H1 (cell line): ENCODE measurements at regions not wholly inside any gene's neighbourhood (a gene's known extent, or its start where the extent isn't known, plus 50 kb on each side); places are given as distances from the start of the nearest gene placed in this dataset.

Experiments
- CTCF ChIA-PET: fragments of 300-600 bp; sonication (Branson Sonifier 250); formaldehyde crosslinking; loops from one replicate; lab custom pipeline; 2021; ENCODE audit not compliant: partially characterized antibody; lab: Charles Lee
- POLR2A ChIA-PET: fragments of 300-600 bp; sonication (Branson Sonifier 250); formaldehyde crosslinking; loops from one replicate; lab custom pipeline; 2021; ENCODE audit warnings: inconsistent platforms; ENCODE audit not compliant: partially characterized antibody; lab: Charles Lee
- DNase-seq, 2 experiments: peaks; one replicate each; pipeline versions ENCODE4 v3.0.0 to v3.0.0-alpha.2; 2010 to 2022; ENCODE audit warnings: low spot score in 2 of 2, low read depth in 1 of 2, mixed read lengths in 1 of 2
- FAIRE-seq: peaks from 2 replicates; lab custom pipeline; 2011; peaks lifted over from hg19 to GRCh38; lab: Jason Lieb, UNC
- H2AFZ ChIP-seq: 2 replicates; pipeline ENCODE4 v1.8.1; 2012; ENCODE audit warnings: low read length, inconsistent platforms
- H2AK5ac ChIP-seq: 2 replicates; pipeline ENCODE4 v1.6.1; 2013; ENCODE audit warnings: low read depth, low read length
- H2BK120ac ChIP-seq: replicated peaks from 2 replicates; pipeline ENCODE3; 2013; ENCODE audit warnings: low read depth, low read length, inconsistent platforms
- H2BK12ac ChIP-seq: 2 replicates; pipeline ENCODE4 v1.6.1; 2013; ENCODE audit warnings: low read depth, low read length
- H2BK15ac ChIP-seq: 2 replicates; pipeline ENCODE4 v1.6.1; 2013; ENCODE audit warnings: low read length
- H2BK20ac ChIP-seq: 2 replicates; pipeline ENCODE4 v1.6.1; 2013; ENCODE audit warnings: low read length
- H2BK5ac ChIP-seq: 2 replicates; pipeline ENCODE4 v1.6.1; 2013; ENCODE audit warnings: low read depth, low read length
- H3K14ac ChIP-seq: 2 replicates; pipeline ENCODE4 v1.6.1; 2013; ENCODE audit warnings: inconsistent platforms; ENCODE audit not compliant: insufficient read length
- H3K18ac ChIP-seq: 2 replicates; pipeline ENCODE4 v1.6.1; 2013; ENCODE audit warnings: low read length; ENCODE audit errors: extremely low read depth
- H3K23ac ChIP-seq: 2 replicates; pipeline ENCODE4 v1.6.1; 2013; ENCODE audit warnings: inconsistent platforms; ENCODE audit not compliant: insufficient read length
- H3K23me2 ChIP-seq: 2 replicates; pipeline ENCODE4 v1.6.1; 2013; ENCODE audit warnings: low read depth, low read length
- H3K27ac ChIP-seq: 2 replicates; pipeline ENCODE4 v1.6.1; 2011; ENCODE audit warnings: low read depth, low read length, inconsistent platforms
- H3K27me3 ChIP-seq, 4 experiments: replicated peaks in 1 of 4; 1 replicate in 1 of 4; 2 replicates in 3 of 4; pipeline versions ENCODE4 v1.6.1 to v1.8.1; 2011 to 2013; ENCODE audit warnings: low read length in 3 of 4, mild to moderate bottlenecking in 3 of 4, inconsistent platforms in 2 of 4, mixed read lengths in 2 of 4, moderate library complexity in 1 of 4; ENCODE audit not compliant: control insufficient read depth in 3 of 4, insufficient read depth in 3 of 4; ENCODE audit errors: extremely low read depth in 1 of 4
- H3K36me3 ChIP-seq, 4 experiments: 2 replicates each; pipeline versions ENCODE4 v1.6.1 to v1.8.1; 2011 to 2013; ENCODE audit warnings: mild to moderate bottlenecking in 4 of 4, low read length in 3 of 4, moderate library complexity in 2 of 4, control low read depth in 1 of 4, inconsistent platforms in 1 of 4; ENCODE audit not compliant: insufficient read depth in 4 of 4, control insufficient read depth in 2 of 4
- H3K4ac ChIP-seq: replicated peaks from 2 replicates; pipeline ENCODE3; 2013; ENCODE audit warnings: low read length, low read depth, mixed read lengths, inconsistent platforms; ENCODE audit not compliant: insufficient read length
- H3K4me1 ChIP-seq, 4 experiments: replicated peaks in 1 of 4; 1 replicate in 1 of 4; 2 replicates in 3 of 4; pipeline versions ENCODE4 v1.6.1 to v1.8.1; 2011 to 2013; ENCODE audit warnings: low read length in 3 of 4, inconsistent platforms in 2 of 4, mixed read lengths in 1 of 4; ENCODE audit not compliant: insufficient read depth in 4 of 4, control insufficient read depth in 3 of 4
- H3K4me2 ChIP-seq, 2 experiments: 2 replicates each; pipeline versions ENCODE4 v1.6.1 to v1.8.1; 2011 to 2013; ENCODE audit warnings: low read depth in 2 of 2, low read length in 2 of 2, control low read depth in 1 of 2, inconsistent platforms in 1 of 2, mild to moderate bottlenecking in 1 of 2; ENCODE audit not compliant: insufficient read depth in 1 of 2
- H3K4me3 ChIP-seq, 4 experiments: fragments of 200-600, 300-600 bp in 1 of 4; sonication (generic), shearing (Covaris generic), sonication (Bioruptor Twin) in 1 of 4; 2 replicates each; pipeline versions ENCODE4 v1.5.1 to v1.8.1; 2011 to 2016; ENCODE audit warnings: low read length in 4 of 4, low read depth in 3 of 4, control low read depth in 2 of 4, inconsistent platforms in 2 of 4, mild to moderate bottlenecking in 2 of 4, mixed read lengths in 1 of 4, moderate library complexity in 1 of 4; ENCODE audit not compliant: insufficient read depth in 2 of 4; ENCODE audit errors: extremely low read depth in 1 of 4
- H3K56ac ChIP-seq: replicated peaks from 2 replicates; pipeline ENCODE3; 2013; ENCODE audit warnings: low read depth, mild to moderate bottlenecking, mixed read lengths, low read length, inconsistent platforms; ENCODE audit not compliant: insufficient read length
- H3K79me1 ChIP-seq: 2 replicates; pipeline ENCODE4 v1.6.1; 2013; ENCODE audit warnings: low read depth, low read length, control low read depth
- H3K79me2 ChIP-seq, 2 experiments: 2 replicates each; pipeline versions ENCODE4 v1.6.1 to v1.8.1; 2012 to 2013; ENCODE audit warnings: low read length in 2 of 2, mild to moderate bottlenecking in 2 of 2, inconsistent platforms in 1 of 2; ENCODE audit not compliant: insufficient read depth in 2 of 2, control insufficient read depth in 1 of 2
- H3K9ac ChIP-seq, 4 experiments: replicated peaks in 1 of 4; 1 replicate in 1 of 4; 2 replicates in 3 of 4; pipeline versions ENCODE4 v1.6.1 to v1.8.1; 2011 to 2013; ENCODE audit warnings: low read depth in 3 of 4, low read length in 3 of 4, control low read depth in 2 of 4, mild to moderate bottlenecking in 2 of 4, moderate library complexity in 2 of 4, inconsistent platforms in 1 of 4; ENCODE audit errors: extremely low read depth in 1 of 4
- H3K9me3 ChIP-seq, 2 experiments: 2 replicates each; pipeline versions ENCODE4 v1.6.1 to v1.8.1; 2012 to 2013; ENCODE audit warnings: mild to moderate bottlenecking in 2 of 2, moderate library complexity in 2 of 2, control low read depth in 1 of 2, inconsistent platforms in 1 of 2, low read depth in 1 of 2, low read length in 1 of 2, mixed read lengths in 1 of 2; ENCODE audit not compliant: insufficient read depth in 2 of 2
- H4K20me1 ChIP-seq, 2 experiments: replicated peaks in 1 of 2; 2 replicates each; pipeline versions ENCODE3 to v1.8.1; 2011 to 2013; ENCODE audit warnings: inconsistent platforms in 2 of 2, low read length in 2 of 2, mild to moderate bottlenecking in 1 of 2; ENCODE audit not compliant: insufficient read depth in 2 of 2, control insufficient read depth in 1 of 2
- H4K5ac ChIP-seq: 2 replicates; pipeline ENCODE4 v1.6.1; 2013; ENCODE audit warnings: low read length, low read depth, mixed read lengths, inconsistent platforms; ENCODE audit not compliant: insufficient read length
- H4K8ac ChIP-seq: 2 replicates; pipeline ENCODE4 v1.8.0; 2013; ENCODE audit warnings: mild to moderate bottlenecking, moderate library complexity, low read length, inconsistent platforms; ENCODE audit not compliant: insufficient read depth; ENCODE audit errors: extremely low read depth
- H4K91ac ChIP-seq: replicated peaks from 2 replicates; pipeline ENCODE3; 2013; ENCODE audit warnings: low read length, mixed read lengths, inconsistent platforms; ENCODE audit not compliant: insufficient read length
- BACH1 ChIP-seq: IDR thresholded peaks from 2 replicates; pipeline ENCODE4 v1.6.1; 2012; ENCODE audit warnings: low read length, improper control_type of control experiment
- GTF2F1 ChIP-seq: IDR thresholded peaks from 2 replicates; pipeline ENCODE4 v1.6.1; 2012; ENCODE audit warnings: low read depth, low read length, improper control_type of control experiment, borderline replicate concordance
- HDAC2 ChIP-seq, 2 experiments: fragments of 300-600 bp in 1 of 2; sonication (generic) in 1 of 2; IDR thresholded peaks; 2 replicates each; pipeline ENCODE4 v1.6.1; 2011 to 2012; ENCODE audit warnings: low read depth in 2 of 2, low read length in 2 of 2, mild to moderate bottlenecking in 2 of 2, moderate library complexity in 2 of 2, borderline replicate concordance in 1 of 2, inconsistent platforms in 1 of 2
- RAD21 ChIP-seq, 2 experiments: IDR thresholded peaks in 1 of 2; conservative IDR thresholded peaks in 1 of 2; 2 replicates each; pipeline ENCODE4 v1.6.1; 2011; ENCODE audit warnings: low read depth in 2 of 2, low read length in 2 of 2, improper control_type of control experiment in 1 of 2, inconsistent platforms in 1 of 2, mild to moderate bottlenecking in 1 of 2, moderate library complexity in 1 of 2
- TAF7 ChIP-seq: optimal IDR thresholded peaks from 2 replicates; pipeline ENCODE3; 2011; ENCODE audit warnings: low read depth, mild to moderate bottlenecking, inconsistent platforms, low read length, moderate library complexity, borderline replicate concordance
- TBP ChIP-seq: IDR thresholded peaks from 2 replicates; pipeline ENCODE4 v1.6.1; 2011; ENCODE audit warnings: low read depth, low read length, improper control_type of control experiment
- WGBS, 2 experiments: shearing (Covaris generic) in 1 of 2; methylation state at CpG; one replicate each; pipeline versions ENCODE4 v1.1.6 to v1.1.7; 2013 to 2015; ENCODE audit warnings: low lambda C conversion rate in 2 of 2, mixed read lengths in 2 of 2, inconsistent platforms in 1 of 2, low coverage in 1 of 2, missing lambda C conversion rate in 1 of 2; ENCODE audit not compliant: insufficient replicate concordance in 2 of 2, insufficient coverage in 1 of 2, insufficient read length in 1 of 2; ENCODE audit errors: extremely low coverage in 1 of 2, missing lambda C conversion rate in 1 of 2; 5-methylcytosine and 5-hydroxymethylcytosine counted together
- TF ChIP-seq, protein P1 (sequence below), 3 experiments: IDR thresholded peaks; 1 replicate in 2 of 3; 2 replicates in 1 of 3; pipeline versions ENCODE4 v1.5.1 to v1.6.1; 2011; ENCODE audit warnings: low read length in 3 of 3, mild to moderate bottlenecking in 3 of 3, inconsistent platforms in 2 of 3, low read depth in 1 of 3, moderate library complexity in 1 of 3; ENCODE audit not compliant: insufficient read depth in 1 of 3; ENCODE audit errors: control extremely low read depth in 1 of 3

DNA sequence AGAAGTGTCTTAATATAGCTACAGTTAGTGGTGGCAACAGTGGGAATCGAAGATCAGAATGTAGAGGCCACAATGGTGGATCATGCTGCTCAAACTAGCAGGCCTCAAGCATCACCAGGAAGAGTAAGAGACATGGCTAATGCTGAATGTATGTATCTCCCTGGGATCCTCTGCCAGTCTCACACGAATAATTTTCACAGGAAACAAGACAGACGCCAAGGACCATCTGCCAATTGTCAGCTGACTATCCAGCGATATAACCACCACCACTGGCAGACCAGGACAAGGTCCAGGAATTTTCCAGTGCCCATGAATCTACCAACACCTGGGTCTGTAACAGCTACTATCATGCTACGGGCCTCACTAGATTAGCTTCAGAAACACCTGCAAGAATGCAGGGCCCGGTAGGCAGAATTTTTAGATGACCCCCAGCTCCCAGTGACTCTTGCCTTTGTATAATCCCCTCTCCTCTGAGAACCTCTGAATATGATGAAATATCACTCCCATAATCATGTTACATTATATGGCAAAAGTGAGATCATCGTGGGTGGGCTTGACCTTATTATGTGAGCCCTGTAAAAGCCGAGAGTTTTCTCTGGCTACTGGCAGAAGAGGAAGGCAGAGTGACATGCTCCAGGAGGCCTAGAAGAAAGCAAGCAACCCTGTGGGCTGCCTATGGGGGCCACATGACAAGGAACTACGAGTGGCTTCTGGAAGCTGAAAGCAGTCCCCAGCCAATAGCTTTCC lies 429.8 kb downstream of the BCOR start:
- Histone ChIP-seq H2AK5ac (no peak overlapping the region), H3K79me2 (no peaks in the 10 kb centered on the region), H4K5ac (no peak overlapping the region), H4K20me1 (no peaks in the 10 kb centered on the region), H3K36me3 (no peaks in the 10 kb centered on the region), H4K8ac (no peak overlapping the region), H3K4me3 (no peak overlapping the region), H3K9ac (no peak overlapping the region), H2BK5ac (no peak overlapping the region), H3K27ac (no peak overlapping the region), H3K4me2 (no peak overlapping the region), H4K91ac (no peak overlapping the region), H2BK12ac (no peak overlapping the region), H3K14ac (no peak overlapping the region), H3K23ac (no peak overlapping the region), H3K9me3 (no peaks in the 10 kb centered on the region), H2BK20ac (no peak overlapping the region), H3K18ac (no peak overlapping the region), H3K56ac (no peak overlapping the region), H3K4me1 (no peaks in the 10 kb centered on the region), H3K27me3 (no peaks in the 10 kb centered on the region), H2AFZ (no peak overlapping the region), H3K79me1 (no peaks in the 10 kb centered on the region), H2BK15ac (no peak overlapping the region), H3K4ac (no peak overlapping the region), H2BK120ac (no peak overlapping the region), H3K23me2 (no peaks in the 10 kb centered on the region)
- DNase-seq: no peak
- 91% methylated on average over 9 of the region's 9 CpGs; no CpG with 5 or more reads in 1 of the 2 experiments for WGBS, 2 experiments
- ChIA-PET POLR2A (interaction anchor here (0.9 kb wide), 1 partner anchor 13 kb away, joined by 3 read pairs; no protein-coding TSS in a partner anchor), CTCF (interaction anchor here (2.3 kb wide), 1 partner anchor 16 kb away, joined by 5 read pairs; no protein-coding TSS in a partner anchor)
- TF ChIP-seq HDAC2 (IDR thresholded peaks at IDR 0.05; ENCODE audit: borderline replicate concordance in 1 of 2, low read depth in 2 of 2, low read length in 2 of 2) (no peak), GTF2F1 (no peak), RAD21 (IDR thresholded peaks at IDR 0.05 in 1 of 2, conservative IDR thresholded peaks at IDR 0.05 in 1 of 2; ENCODE audit: low read depth in 2 of 2, low read length in 2 of 2) (no peak), TBP (no peak), TAF7 (no peak), BACH1 (no peak)
- TF ChIP-seq, protein P1, sequence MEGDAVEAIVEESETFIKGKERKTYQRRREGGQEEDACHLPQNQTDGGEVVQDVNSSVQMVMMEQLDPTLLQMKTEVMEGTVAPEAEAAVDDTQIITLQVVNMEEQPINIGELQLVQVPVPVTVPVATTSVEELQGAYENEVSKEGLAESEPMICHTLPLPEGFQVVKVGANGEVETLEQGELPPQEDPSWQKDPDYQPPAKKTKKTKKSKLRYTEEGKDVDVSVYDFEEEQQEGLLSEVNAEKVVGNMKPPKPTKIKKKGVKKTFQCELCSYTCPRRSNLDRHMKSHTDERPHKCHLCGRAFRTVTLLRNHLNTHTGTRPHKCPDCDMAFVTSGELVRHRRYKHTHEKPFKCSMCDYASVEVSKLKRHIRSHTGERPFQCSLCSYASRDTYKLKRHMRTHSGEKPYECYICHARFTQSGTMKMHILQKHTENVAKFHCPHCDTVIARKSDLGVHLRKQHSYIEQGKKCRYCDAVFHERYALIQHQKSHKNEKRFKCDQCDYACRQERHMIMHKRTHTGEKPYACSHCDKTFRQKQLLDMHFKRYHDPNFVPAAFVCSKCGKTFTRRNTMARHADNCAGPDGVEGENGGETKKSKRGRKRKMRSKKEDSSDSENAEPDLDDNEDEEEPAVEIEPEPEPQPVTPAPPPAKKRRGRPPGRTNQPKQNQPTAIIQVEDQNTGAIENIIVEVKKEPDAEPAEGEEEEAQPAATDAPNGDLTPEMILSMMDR (IDR thresholded peaks at IDR 0.05; ENCODE audit: control extremely low read depth in 1 of 3, insufficient read depth in 1 of 3, low read depth in 1 of 3, low read length in 3 of 3): no peak
- FAIRE-seq: no peak
